ENCODE measurements at regions not wholly inside any gene's neighbourhood (a gene's known extent, or its start where the extent isn't known, plus 50 kb on each side); places are given as distances from the start of the nearest gene placed in this dataset.

- Mint-ChIP-seq H3K36me3 (ENCODE audit: unreplicated experiment) (no peaks in the 10 kb centered on the region), H3K4me1 (ENCODE audit: unreplicated experiment) (no peaks in the 10 kb centered on the region), H3K4me3 (ENCODE audit: unreplicated experiment) (no peak overlapping the region), H3K27ac (ENCODE audit: unreplicated experiment) (no peak overlapping the region), H3K9me3 (ENCODE audit: unreplicated experiment) (no peaks in the 10 kb centered on the region), H3K27me3 (ENCODE audit: unreplicated experiment) (no peaks in the 10 kb centered on the region)
- TF ChIP-seq, protein P1, sequence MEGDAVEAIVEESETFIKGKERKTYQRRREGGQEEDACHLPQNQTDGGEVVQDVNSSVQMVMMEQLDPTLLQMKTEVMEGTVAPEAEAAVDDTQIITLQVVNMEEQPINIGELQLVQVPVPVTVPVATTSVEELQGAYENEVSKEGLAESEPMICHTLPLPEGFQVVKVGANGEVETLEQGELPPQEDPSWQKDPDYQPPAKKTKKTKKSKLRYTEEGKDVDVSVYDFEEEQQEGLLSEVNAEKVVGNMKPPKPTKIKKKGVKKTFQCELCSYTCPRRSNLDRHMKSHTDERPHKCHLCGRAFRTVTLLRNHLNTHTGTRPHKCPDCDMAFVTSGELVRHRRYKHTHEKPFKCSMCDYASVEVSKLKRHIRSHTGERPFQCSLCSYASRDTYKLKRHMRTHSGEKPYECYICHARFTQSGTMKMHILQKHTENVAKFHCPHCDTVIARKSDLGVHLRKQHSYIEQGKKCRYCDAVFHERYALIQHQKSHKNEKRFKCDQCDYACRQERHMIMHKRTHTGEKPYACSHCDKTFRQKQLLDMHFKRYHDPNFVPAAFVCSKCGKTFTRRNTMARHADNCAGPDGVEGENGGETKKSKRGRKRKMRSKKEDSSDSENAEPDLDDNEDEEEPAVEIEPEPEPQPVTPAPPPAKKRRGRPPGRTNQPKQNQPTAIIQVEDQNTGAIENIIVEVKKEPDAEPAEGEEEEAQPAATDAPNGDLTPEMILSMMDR (IDR thresholded peaks at IDR 0.05) = no peak
- DNase-seq (ENCODE audit: extremely low spot score, unreplicated experiment) = no peak
Measured at GRCh38 chr14:87122166-87122565, 870.8 kb downstream of the GALC start.

GRCh38 chr14:87121716-87122115 lies 871.3 kb downstream of the GALC start:
- TF ChIP-seq, protein P1 (IDR thresholded peaks at IDR 0.05) = no peak
- no peak for DNase-seq (ENCODE audit: extremely low spot score, unreplicated experiment)
- H3K9me3 Mint-ChIP-seq (ENCODE audit: unreplicated experiment) = no peaks in the 10 kb centered on the region
- H3K27ac Mint-ChIP-seq (ENCODE audit: unreplicated experiment) = no peak overlapping the region
- no peaks in the 10 kb centered on the region for H3K36me3 Mint-ChIP-seq (ENCODE audit: unreplicated experiment)
- no peak overlapping the region for H3K4me3 Mint-ChIP-seq (ENCODE audit: unreplicated experiment)
- H3K27me3 Mint-ChIP-seq (ENCODE audit: unreplicated experiment) = no peaks in the 10 kb centered on the region
- no peaks in the 10 kb centered on the region for H3K4me1 Mint-ChIP-seq (ENCODE audit: unreplicated experiment)

GRCh38 chr14:87115234-87115633 lies 877.7 kb downstream of the GALC start:
- TF ChIP-seq, protein P1 (IDR thresholded peaks at IDR 0.05) = no peak
- DNase-seq (ENCODE audit: extremely low spot score, unreplicated experiment) = no peak
- Mint-ChIP-seq H3K27me3 (ENCODE audit: unreplicated experiment) (peaks cover 3% of the 10 kb centered on the region), H3K4me1 (ENCODE audit: unreplicated experiment) (no peaks in the 10 kb centered on the region), H3K4me3 (ENCODE audit: unreplicated experiment) (no peak overlapping the region), H3K27ac (ENCODE audit: unreplicated experiment) (no peak overlapping the region), H3K9me3 (ENCODE audit: unreplicated experiment) (no peaks in the 10 kb centered on the region), H3K36me3 (ENCODE audit: unreplicated experiment) (no peaks in the 10 kb centered on the region)

DNA sequence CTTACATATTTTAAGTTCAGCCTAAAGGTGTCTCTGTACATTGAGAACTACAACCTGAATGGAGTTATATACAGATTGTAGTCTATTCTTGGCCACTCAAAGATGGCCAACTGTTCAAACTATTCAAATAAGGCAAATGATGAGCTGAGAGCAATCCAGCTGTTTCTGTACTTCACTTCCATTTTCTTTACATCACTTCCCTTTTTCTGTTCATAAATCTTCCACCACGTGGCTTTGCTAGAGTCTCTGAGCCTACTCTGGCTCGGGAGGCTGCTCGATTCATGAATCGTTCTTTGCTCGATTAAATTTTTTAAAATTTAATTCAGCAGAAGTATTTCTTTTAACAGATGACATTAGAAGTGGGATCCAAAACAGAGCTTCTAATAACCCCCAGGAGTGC lies 879.7 kb downstream of the GALC start:
- Mint-ChIP-seq H3K4me1 (ENCODE audit: unreplicated experiment) (peaks cover 2% of the 10 kb centered on the region), H3K27ac (ENCODE audit: unreplicated experiment) (no peak overlapping the region), H3K27me3 (ENCODE audit: unreplicated experiment) (peaks cover 3% of the 10 kb centered on the region), H3K36me3 (ENCODE audit: unreplicated experiment) (no peaks in the 10 kb centered on the region), H3K9me3 (ENCODE audit: unreplicated experiment) (no peaks in the 10 kb centered on the region), H3K4me3 (ENCODE audit: unreplicated experiment) (no peak overlapping the region)
- TF ChIP-seq, protein P1 (IDR thresholded peaks at IDR 0.05) = no peak
- DNase-seq (ENCODE audit: extremely low spot score, unreplicated experiment) = no peak

DNA sequence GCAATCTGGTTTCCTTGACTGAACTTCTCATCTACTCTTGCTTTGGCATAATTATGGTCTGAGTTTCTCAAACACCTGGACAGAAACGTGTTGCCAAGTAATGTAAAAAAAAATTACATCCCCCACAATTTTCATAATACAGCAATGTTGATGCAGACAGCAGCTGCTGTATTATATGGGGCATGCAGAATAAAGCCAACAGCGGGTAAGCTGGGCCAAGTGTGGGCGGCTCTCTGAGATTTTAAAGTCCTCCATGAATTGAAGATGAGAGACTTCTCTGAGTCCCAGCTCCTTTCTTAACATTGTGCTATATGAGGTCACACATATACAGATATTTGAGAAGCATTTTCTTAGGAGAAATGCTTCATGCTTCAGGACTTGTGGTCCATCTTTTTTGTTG lies 881.2 kb downstream of the GALC start:
- no peak overlapping the region for H3K27ac Mint-ChIP-seq (ENCODE audit: unreplicated experiment)
- H3K27me3 Mint-ChIP-seq (ENCODE audit: unreplicated experiment) = peaks cover 3% of the 10 kb centered on the region
- H3K4me1 Mint-ChIP-seq (ENCODE audit: unreplicated experiment) = peaks cover 2% of the 10 kb centered on the region
- H3K36me3 Mint-ChIP-seq (ENCODE audit: unreplicated experiment) = no peaks in the 10 kb centered on the region
- TF ChIP-seq, protein P1 (IDR thresholded peaks at IDR 0.05) = no peak
- no peak overlapping the region for H3K4me3 Mint-ChIP-seq (ENCODE audit: unreplicated experiment)
- no peak for DNase-seq (ENCODE audit: extremely low spot score, unreplicated experiment)
- H3K9me3 Mint-ChIP-seq (ENCODE audit: unreplicated experiment) = no peaks in the 10 kb centered on the region

Measured in osteocyte (in vitro differentiated cells).